Stimulated activated naive CD8-positive, alpha-beta T cell treated with anti-CD3 and anti-CD28 coated beads, Interleukin-15, amount 100 ng/mL, for 72 hours (primary cell): ENCODE measurements at regions not wholly inside any gene's neighbourhood (a gene's known extent, or its start where the extent isn't known, plus 50 kb on each side); places are given as distances from the start of the nearest gene placed in this dataset.

Experiments
- ATAC-seq: fragments of 150-1000 bp; cut with Tn5 transposase; 2 replicates; pipeline ENCODE4 v1.10.0; 2021; ENCODE audit warnings: mild to moderate bottlenecking, moderate library complexity
- DNase-seq, 2 donors: peaks; one replicate each; pipeline ENCODE4 v3.0.0; 2021 to 2022
- H3K27ac Mint-ChIP-seq, 2 donors: one replicate each; pipeline ENCODE4 v1.8.0; 2022; ENCODE audit warnings: mild to moderate bottlenecking in 2 of 2, mixed read lengths in 2 of 2, moderate library complexity in 2 of 2
- H3K27me3 Mint-ChIP-seq: one replicate; pipeline ENCODE4 v1.8.0; 2022; ENCODE audit warnings: mixed read lengths
- H3K4me1 Mint-ChIP-seq: one replicate; pipeline ENCODE4 v1.8.0; 2022; ENCODE audit warnings: mild to moderate bottlenecking, mixed read lengths
- H3K4me3 Mint-ChIP-seq, 2 donors: one replicate each; pipeline ENCODE4 v1.8.0; 2022; ENCODE audit warnings: mild to moderate bottlenecking in 2 of 2, mixed read lengths in 2 of 2, moderate library complexity in 1 of 2
- H3K9me3 Mint-ChIP-seq, 2 donors: one replicate each; pipeline ENCODE4 v1.8.0; 2022; ENCODE audit warnings: mixed read lengths in 2 of 2

DNA sequence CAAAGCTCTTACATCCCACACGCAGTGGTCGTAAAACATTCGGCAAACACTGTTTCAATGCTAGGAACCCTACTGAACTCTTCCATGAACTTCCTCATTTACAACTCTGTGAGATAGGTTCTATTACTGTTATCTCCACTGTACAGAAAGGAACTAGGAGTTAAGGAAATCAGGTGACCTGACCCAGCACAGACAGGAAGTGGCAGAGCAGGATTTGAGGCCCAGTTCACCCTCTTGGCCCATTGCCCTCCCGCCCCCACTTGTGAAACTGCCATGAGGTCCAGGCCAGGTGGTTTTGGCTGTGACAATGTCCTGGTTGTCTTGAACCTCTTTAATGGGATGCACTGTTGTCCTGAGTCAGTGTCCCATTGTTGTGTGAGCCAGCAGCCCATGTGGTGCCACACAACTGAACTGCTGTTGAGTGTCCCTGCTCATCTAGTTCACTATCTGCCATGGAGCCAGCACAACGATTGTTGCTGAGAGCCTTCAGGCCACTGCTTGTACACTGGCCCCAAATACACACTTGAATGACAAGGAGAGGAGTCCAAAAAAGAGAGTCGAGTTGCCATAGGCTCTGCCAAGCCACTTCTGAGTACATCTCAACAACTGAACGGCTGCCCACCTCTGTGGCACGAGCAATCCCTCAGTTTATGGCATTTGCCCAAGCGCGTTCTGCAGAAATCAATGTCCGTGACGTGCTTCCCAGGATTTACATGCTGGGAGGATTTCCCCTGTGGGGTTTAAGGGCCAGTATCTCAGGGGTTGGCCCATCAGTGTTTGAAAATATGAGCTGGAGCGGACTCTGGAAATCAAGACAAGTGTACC lies 484.6 kb downstream of the TSHZ3 start:
- peaks cover 0 to 6% of the 10 kb centered on the region in 2 donors for H3K9me3 Mint-ChIP-seq
- H3K4me1 Mint-ChIP-seq, result no peaks in the 10 kb centered on the region
- no peak for ATAC-seq
- H3K4me3 Mint-ChIP-seq, result no peak overlapping the region
- DNase-seq, result no peak
- H3K27ac Mint-ChIP-seq, result peak overlapping the region in 1 of 2 donors; percentile 53
- peaks cover 11% of the 10 kb centered on the region for H3K27me3 Mint-ChIP-seq

DNA sequence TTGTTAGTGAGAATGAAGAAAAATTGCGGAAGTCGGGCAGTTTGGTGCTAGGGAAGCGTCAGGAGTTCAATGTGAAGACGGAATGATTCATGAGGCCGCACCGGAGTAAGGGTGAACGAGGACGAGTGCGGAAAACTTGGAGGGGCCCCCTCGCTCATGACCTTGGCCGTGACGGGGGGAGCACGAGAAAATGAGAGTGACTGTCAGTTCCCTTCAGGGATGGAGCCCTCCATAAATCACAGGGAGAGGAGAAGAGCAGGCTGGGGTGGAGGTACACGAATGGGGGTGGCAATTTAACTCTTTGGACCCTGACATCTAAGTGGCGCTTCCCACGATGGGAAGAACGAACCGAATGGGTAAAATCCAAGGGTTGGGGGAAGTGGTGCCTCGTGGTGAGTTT lies 486.4 kb downstream of the TSHZ3 start:
- DNase-seq (no peak), ATAC-seq (no peak)
- no peaks in the 10 kb centered on the region for H3K27me3 Mint-ChIP-seq
- H3K9me3 Mint-ChIP-seq, result peaks cover 0 to 7% of the 10 kb centered on the region in 2 donors
- no peak overlapping the region for H3K4me3 Mint-ChIP-seq
- H3K4me1 Mint-ChIP-seq, result no peaks in the 10 kb centered on the region
- no peak overlapping the region for H3K27ac Mint-ChIP-seq

DNA sequence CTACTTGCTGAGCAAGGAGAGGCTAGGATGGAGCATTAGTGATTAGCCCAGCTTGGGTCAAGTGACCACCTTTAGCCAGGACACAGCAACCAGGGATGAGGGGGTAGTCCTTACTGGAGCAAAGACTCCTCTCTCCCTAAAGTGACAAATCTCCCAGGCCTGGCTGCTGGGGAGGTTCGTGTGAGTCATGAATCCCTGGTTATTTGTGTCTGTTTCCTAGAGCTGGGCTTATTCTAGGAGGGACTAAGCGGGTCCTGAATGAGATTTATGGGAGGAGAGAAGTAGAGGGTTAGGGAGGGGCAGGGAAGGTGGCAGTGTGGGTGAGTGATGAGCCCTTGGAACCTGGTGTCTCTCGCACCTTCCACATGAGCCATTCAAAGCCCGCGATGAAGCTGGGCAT lies 487.3 kb downstream of the TSHZ3 start:
- Mint-ChIP-seq H3K27me3 (no peaks in the 10 kb centered on the region), H3K4me1 (no peaks in the 10 kb centered on the region), H3K4me3 (no peak overlapping the region), H3K9me3 (peaks cover 0 to 7% of the 10 kb centered on the region in 2 donors), H3K27ac (no peak overlapping the region)
- no peak for DNase-seq
- no peak for ATAC-seq

GRCh38 chr19:30857966-30858490 lies 485.8 kb downstream of the ZNF536 start:
- Mint-ChIP-seq H3K4me3 (no peak overlapping the region), H3K27ac (no peak overlapping the region), H3K9me3 (peaks cover 0 to 7% of the 10 kb centered on the region in 2 donors), H3K27me3 (no peaks in the 10 kb centered on the region), H3K4me1 (no peaks in the 10 kb centered on the region)
- ATAC-seq (no peak), DNase-seq (no peak)

- peaks cover 2% of the 10 kb centered on the region for H3K27me3 Mint-ChIP-seq
- ATAC-seq (no peak), DNase-seq (no peak)
- no peak overlapping the region for H3K27ac Mint-ChIP-seq
- peaks cover 0 to 7% of the 10 kb centered on the region in 2 donors for H3K9me3 Mint-ChIP-seq
- no peaks in the 10 kb centered on the region for H3K4me1 Mint-ChIP-seq
- no peak overlapping the region for H3K4me3 Mint-ChIP-seq
Measured at GRCh38 chr19:30857388-30857787, 485.2 kb downstream of the ZNF536 start.

DNA sequence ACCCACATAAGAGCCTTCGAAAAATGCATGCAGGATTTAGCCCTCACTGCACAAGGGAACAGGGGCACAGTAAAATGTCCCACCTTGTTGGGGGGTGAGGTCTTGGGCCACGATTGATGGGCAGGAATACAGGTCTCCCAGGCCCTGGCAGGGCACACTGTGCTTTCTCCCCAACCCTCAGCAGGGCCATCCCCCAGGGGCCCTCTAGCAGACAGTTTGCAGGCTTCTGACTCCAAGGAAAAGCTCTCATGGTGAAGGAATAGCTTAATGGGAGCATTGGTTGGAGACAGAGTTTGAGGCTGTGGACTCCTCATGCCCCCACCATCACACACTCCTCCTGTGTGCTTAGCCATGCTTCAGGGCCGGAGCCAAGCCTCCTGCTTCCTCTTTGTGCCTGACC lies 484.6 kb downstream of the ZNF536 start:
- ATAC-seq, result no peak

GRCh38 chr19:30856376-30856775 lies 484.2 kb downstream of the ZNF536 start:
- DNase-seq, result no peak
- H3K27ac Mint-ChIP-seq, result no peak overlapping the region
- peaks cover 0 to 7% of the 10 kb centered on the region in 2 donors for H3K9me3 Mint-ChIP-seq
- H3K4me1 Mint-ChIP-seq, result no peaks in the 10 kb centered on the region
- no peak overlapping the region for H3K4me3 Mint-ChIP-seq
- ATAC-seq, result no peak
- peaks cover 8% of the 10 kb centered on the region for H3K27me3 Mint-ChIP-seq

More for the DNA sequence above, 484.6 kb downstream of the ZNF536 start:
- H3K27me3 Mint-ChIP-seq, result peaks cover 8% of the 10 kb centered on the region
- H3K4me3 Mint-ChIP-seq, result no peak overlapping the region
- DNase-seq, result no peak
- no peak overlapping the region for H3K27ac Mint-ChIP-seq
- peaks cover 0 to 7% of the 10 kb centered on the region in 2 donors for H3K9me3 Mint-ChIP-seq
- no peaks in the 10 kb centered on the region for H3K4me1 Mint-ChIP-seq

- H3K9me3 Mint-ChIP-seq, result peaks cover 0 to 7% of the 10 kb centered on the region in 2 donors
- no peak for DNase-seq
- H3K27me3 Mint-ChIP-seq, result peaks cover 8% of the 10 kb centered on the region
- H3K27ac Mint-ChIP-seq, result no peak overlapping the region
- no peak for ATAC-seq
- no peak overlapping the region for H3K4me3 Mint-ChIP-seq
- no peaks in the 10 kb centered on the region for H3K4me1 Mint-ChIP-seq
Measured at GRCh38 chr19:30855442-30855841, 483.3 kb downstream of the ZNF536 start.

DNA sequence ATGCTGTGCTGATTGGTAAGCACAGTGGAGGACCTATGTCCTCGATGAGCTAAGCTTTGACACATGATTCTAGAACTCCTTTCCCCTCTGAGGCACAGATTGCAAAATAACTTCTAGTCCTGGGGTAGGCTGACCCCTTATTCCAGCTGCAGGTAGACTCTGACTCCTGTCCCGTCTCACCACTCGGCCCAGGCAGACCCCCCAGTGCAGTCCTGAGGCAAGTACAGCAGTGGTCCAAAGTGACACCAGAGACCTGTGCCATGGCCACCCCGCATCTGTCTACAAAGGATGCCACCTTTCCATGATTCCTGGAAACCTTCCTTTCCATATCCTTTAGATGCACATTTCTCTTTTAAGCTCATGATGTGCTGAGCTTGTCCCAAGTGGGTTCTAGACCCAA lies 482.5 kb downstream of the ZNF536 start:
- DNase-seq (no peak), ATAC-seq (no peak)
- H3K4me3 Mint-ChIP-seq, result no peak overlapping the region
- no peaks in the 10 kb centered on the region for H3K4me1 Mint-ChIP-seq
- H3K9me3 Mint-ChIP-seq, result peaks cover 0 to under 1% of the 10 kb centered on the region in 2 donors
- no peak overlapping the region for H3K27ac Mint-ChIP-seq
- H3K27me3 Mint-ChIP-seq, result peaks cover 8% of the 10 kb centered on the region

DNA sequence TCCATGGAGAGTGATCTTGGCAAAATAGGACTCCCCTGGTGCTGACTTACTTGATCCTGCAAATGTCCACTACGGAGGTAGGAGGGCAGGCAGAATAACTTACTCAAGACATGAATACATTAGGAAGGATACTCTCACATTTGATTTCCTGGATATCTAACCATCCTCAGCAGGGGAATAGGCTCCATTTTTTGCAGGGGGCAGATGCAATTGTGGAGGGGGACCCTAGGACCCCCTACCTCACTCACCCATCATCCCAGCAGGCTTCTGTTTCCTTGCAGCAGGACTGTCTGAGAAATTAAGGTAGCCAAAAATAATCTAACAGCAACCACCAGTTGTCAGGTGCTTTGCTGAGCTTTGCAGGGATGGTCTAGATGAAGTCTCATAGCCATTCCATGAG lies 482.0 kb downstream of the ZNF536 start:
- DNase-seq (no peak), ATAC-seq (no peak)
- H3K9me3 Mint-ChIP-seq, result no peaks in the 10 kb centered on the region
- H3K27ac Mint-ChIP-seq, result no peak overlapping the region
- no peaks in the 10 kb centered on the region for H3K4me1 Mint-ChIP-seq
- peaks cover 8% of the 10 kb centered on the region for H3K27me3 Mint-ChIP-seq
- H3K4me3 Mint-ChIP-seq, result no peak overlapping the region

- Mint-ChIP-seq H3K4me3 (no peak overlapping the region), H3K27ac (no peak overlapping the region)
Measured at GRCh38 chr19:30853036-30853435, 480.9 kb downstream of the ZNF536 start.

GRCh38 chr19:30852168-30852567 lies 480.0 kb downstream of the ZNF536 start:
- ATAC-seq (no peak), DNase-seq (no peak)
- H3K4me1 Mint-ChIP-seq, result no peaks in the 10 kb centered on the region
- peaks cover 8% of the 10 kb centered on the region for H3K27me3 Mint-ChIP-seq
- H3K4me3 Mint-ChIP-seq, result no peak overlapping the region
- no peaks in the 10 kb centered on the region for H3K9me3 Mint-ChIP-seq
- H3K27ac Mint-ChIP-seq, result peak overlapping the region in 1 of 2 donors; percentile 80

More at GRCh38 chr19:30853036-30853435, 480.9 kb downstream of the ZNF536 start:
- H3K27me3 Mint-ChIP-seq, result peaks cover 8% of the 10 kb centered on the region
- DNase-seq, result no peak
- ATAC-seq, result no peak
- no peaks in the 10 kb centered on the region for H3K9me3 Mint-ChIP-seq
- H3K4me1 Mint-ChIP-seq, result no peaks in the 10 kb centered on the region

DNA sequence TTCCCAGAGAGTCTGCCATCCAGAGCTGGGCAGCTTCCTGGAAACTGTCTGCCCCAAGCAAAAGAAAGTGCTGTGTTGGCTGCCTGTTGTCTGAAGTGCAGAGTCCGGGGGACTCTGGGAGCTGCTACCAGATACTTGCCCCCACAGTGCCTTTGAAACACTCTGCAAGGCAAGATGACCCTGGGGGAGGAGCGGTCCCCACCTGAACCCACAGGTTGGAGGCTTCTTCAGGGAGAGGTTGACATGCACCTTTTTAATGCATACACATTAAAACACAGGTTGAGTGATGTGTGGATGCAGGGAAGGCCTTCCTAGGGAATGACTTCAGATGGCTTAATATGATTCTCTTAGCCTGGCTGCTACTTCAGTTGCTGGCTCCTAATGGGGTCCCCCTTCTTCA lies 479.5 kb downstream of the ZNF536 start:
- DNase-seq (no peak), ATAC-seq (no peak)
- Mint-ChIP-seq H3K4me1 (no peaks in the 10 kb centered on the region), H3K4me3 (no peak overlapping the region), H3K27me3 (peaks cover 8% of the 10 kb centered on the region), H3K9me3 (no peaks in the 10 kb centered on the region), H3K27ac (no peak overlapping the region)

- H3K27me3 Mint-ChIP-seq, result peaks cover 8% of the 10 kb centered on the region
- H3K4me3 Mint-ChIP-seq, result no peak overlapping the region
- ATAC-seq (no peak), DNase-seq (no peak)
- no peak overlapping the region for H3K27ac Mint-ChIP-seq
- H3K4me1 Mint-ChIP-seq, result no peaks in the 10 kb centered on the region
- H3K9me3 Mint-ChIP-seq, result no peaks in the 10 kb centered on the region
Measured at GRCh38 chr19:30848636-30849425, 476.6 kb downstream of the ZNF536 start.

GRCh38 chr19:30846102-30846501 lies 473.9 kb downstream of the ZNF536 start:
- ATAC-seq, result no peak
- no peaks in the 10 kb centered on the region for H3K4me1 Mint-ChIP-seq
- no peaks in the 10 kb centered on the region for H3K27me3 Mint-ChIP-seq
- no peak for DNase-seq
- no peaks in the 10 kb centered on the region for H3K9me3 Mint-ChIP-seq
- H3K27ac Mint-ChIP-seq, result no peak overlapping the region
- H3K4me3 Mint-ChIP-seq, result no peak overlapping the region

DNA sequence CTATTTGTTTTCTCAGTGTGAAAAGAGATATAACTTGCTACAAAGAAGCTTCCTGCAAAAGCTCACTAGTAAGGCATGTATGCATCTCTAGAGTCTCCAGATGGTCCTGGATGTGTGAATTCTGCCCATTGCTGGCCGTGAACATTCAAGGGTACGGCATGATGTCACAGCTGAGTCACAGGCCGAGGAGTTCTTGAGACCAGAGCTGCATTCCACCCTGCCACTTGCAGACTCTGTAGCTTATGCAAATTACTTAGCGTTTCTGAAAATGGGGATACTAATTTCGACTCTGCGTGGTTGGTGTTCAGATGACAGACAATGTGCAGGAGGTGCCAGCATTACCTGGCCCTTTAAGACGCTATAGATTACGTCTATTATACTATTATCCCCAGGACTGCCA lies 470.7 kb downstream of the ZNF536 start:
- Mint-ChIP-seq H3K27ac (no peak overlapping the region), H3K4me3 (no peak overlapping the region), H3K27me3 (no peaks in the 10 kb centered on the region), H3K4me1 (no peaks in the 10 kb centered on the region), H3K9me3 (no peaks in the 10 kb centered on the region)
- ATAC-seq (no peak), DNase-seq (no peak)
